GM23248 (cell line): ENCODE measurements at regions not wholly inside any gene's neighbourhood (a gene's known extent, or its start where the extent isn't known, plus 50 kb on each side); places are given as distances from the start of the nearest gene placed in this dataset.

ENCODE experiments used
- DNase-seq: peaks from one replicate; pipeline ENCODE4 v3.0.0-alpha.2; 2015
- H2AFZ ChIP-seq: fragments of 200-600 bp; sonication (generic); 2 replicates; pipeline ENCODE4 v1.6.1; 2016; ENCODE audit warnings: antibody characterized with exemption
- H3F3A ChIP-seq: fragments of 200-600 bp; sonication (generic); 2 replicates; pipeline ENCODE4 v1.6.1; 2016; ENCODE audit warnings: mild to moderate bottlenecking, antibody characterized with exemption, mixed run types; ENCODE audit not compliant: insufficient read depth
- H3K27ac ChIP-seq: fragments of 200-600 bp; sonication (generic); 2 replicates; pipeline ENCODE4 v1.5.1; 2016; ENCODE audit warnings: mild to moderate bottlenecking
- H3K27me3 ChIP-seq: fragments of 200-600 bp; sonication (generic); replicated peaks from 2 replicates; pipeline ENCODE4 v1.6.1; 2016; ENCODE audit warnings: mild to moderate bottlenecking; ENCODE audit not compliant: insufficient read depth
- H3K36me3 ChIP-seq: fragments of 200-600 bp; sonication (generic); 2 replicates; pipeline ENCODE4 v1.6.1; 2016; ENCODE audit warnings: low read depth, mild to moderate bottlenecking
- H3K4me1 ChIP-seq: fragments of 200-600 bp; sonication (generic); 2 replicates; pipeline ENCODE4 v1.6.1; 2016; ENCODE audit warnings: mild to moderate bottlenecking; ENCODE audit not compliant: insufficient read depth
- H3K4me2 ChIP-seq: fragments of 200-600 bp; sonication (generic); one replicate; pipeline ENCODE4 v1.6.1; 2016; ENCODE audit warnings: mild to moderate bottlenecking; ENCODE audit not compliant: unreplicated experiment
- H3K4me3 ChIP-seq: fragments of 200-600 bp; sonication (generic); 2 replicates; pipeline ENCODE4 v1.5.1; 2016; ENCODE audit warnings: mild to moderate bottlenecking
- H3K79me2 ChIP-seq: fragments of 200-600 bp; sonication (generic); 2 replicates; pipeline ENCODE4 v1.6.1; 2016; ENCODE audit warnings: mild to moderate bottlenecking; ENCODE audit not compliant: insufficient read depth
- H3K9ac ChIP-seq: fragments of 200-600 bp; sonication (generic); 2 replicates; pipeline ENCODE4 v1.6.1; 2016; ENCODE audit warnings: mild to moderate bottlenecking
- H3K9me2 ChIP-seq: fragments of 200-600 bp; sonication (generic); 2 replicates; pipeline ENCODE4 v1.6.1; 2016; ENCODE audit warnings: mixed run types, mild to moderate bottlenecking, moderate library complexity; ENCODE audit not compliant: insufficient read depth
- H3K9me3 ChIP-seq: fragments of 200-600 bp; sonication (generic); one replicate; pipeline ENCODE4 v1.6.1; 2017; ENCODE audit warnings: low read depth
- H4K20me1 ChIP-seq: fragments of 200-600 bp; sonication (generic); 2 replicates; pipeline ENCODE4 v1.6.0; 2016; ENCODE audit not compliant: insufficient read depth
- EZH2 ChIP-seq: fragments of 200-600 bp; sonication (generic); IDR thresholded peaks from 2 replicates; pipeline ENCODE4 v1.6.1; 2018; ENCODE audit warnings: antibody characterized with exemption, mild to moderate bottlenecking; ENCODE audit not compliant: insufficient read depth, poor library complexity, severe bottlenecking
- EZH2phosphoT487 ChIP-seq: fragments of 200-600 bp; sonication (generic); IDR thresholded peaks from 2 replicates; pipeline ENCODE4 v1.6.1; 2018; ENCODE audit warnings: antibody characterized with exemption, moderate library complexity, mild to moderate bottlenecking, low read depth; ENCODE audit not compliant: insufficient read depth
- WGBS, 2 experiments: methylation state at CpG; one replicate each; pipeline ENCODE4 v1.1.6; 2015 to 2017; ENCODE audit warnings: low lambda C conversion rate in 2 of 2, low coverage in 1 of 2; ENCODE audit errors: missing lambda C conversion rate in 2 of 2; 5-methylcytosine and 5-hydroxymethylcytosine counted together
- in situ Hi-C: fragments of 300-500 bp; cut with MboI; formaldehyde crosslinking; loops from 2 replicates; pipeline ENCODE4 v1.15.0; 2020

DNA sequence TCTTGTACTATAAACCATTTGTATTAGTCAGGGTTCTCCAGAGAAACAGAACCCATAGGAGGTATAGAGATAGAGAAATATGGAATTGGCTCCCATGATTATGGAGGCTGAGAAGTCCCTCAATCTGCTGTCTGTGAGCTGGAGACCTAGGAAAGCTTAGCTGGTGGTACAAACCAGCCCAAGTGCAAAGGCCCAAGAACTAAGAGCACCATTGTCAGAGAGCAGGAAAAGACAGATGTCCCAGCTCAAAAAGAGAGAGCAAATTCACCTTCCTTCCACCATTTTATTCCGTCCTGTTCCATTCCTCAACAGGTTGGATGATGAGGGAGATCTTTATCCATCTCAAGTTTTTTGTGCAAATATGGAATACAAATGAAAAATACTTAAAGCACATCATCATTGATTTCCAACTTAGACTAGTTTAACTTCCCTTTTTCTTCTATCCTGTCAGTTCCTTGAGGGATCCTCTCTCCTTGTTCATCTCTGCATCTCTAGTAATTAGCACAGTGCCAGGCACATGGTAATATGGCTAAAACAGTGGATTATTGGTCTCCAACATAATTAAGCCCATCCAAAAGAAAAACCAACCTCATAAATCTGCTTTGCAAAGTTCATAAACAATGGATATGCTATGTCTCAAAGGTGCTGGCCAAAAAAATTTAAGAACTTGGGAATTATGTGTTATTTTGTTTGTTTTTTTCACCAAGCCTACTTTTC lies 83.1 kb upstream of the PIK3CG start:
- no peak for DNase-seq
- Histone ChIP-seq H3K79me2 (no peaks in the 10 kb centered on the region), H3K4me3 (no peak overlapping the region), H3K36me3 (no peaks in the 10 kb centered on the region), H3K9me2 (no peaks in the 10 kb centered on the region), H3K4me2 (no peak overlapping the region), H3K27ac (no peak overlapping the region), H3K9me3 (no peaks in the 10 kb centered on the region), H3K9ac (no peak overlapping the region), H2AFZ (no peak overlapping the region), H3F3A (0 out of 2 replicates have a peak, but pooled peaks cover 9% of the 10 kb centered on the region), H3K27me3 (no peaks in the 10 kb centered on the region), H3K4me1 (peaks cover 28% of the 10 kb centered on the region), H4K20me1 (no peaks in the 10 kb centered on the region)
- 28 to 50% methylated on average over 1 of the region's 1 CpG for WGBS, 2 experiments
- in situ Hi-C loops, result no loop called here
- TF ChIP-seq EZH2, result no peak
- TF ChIP-seq EZH2phosphoT487, result no peak

DNA sequence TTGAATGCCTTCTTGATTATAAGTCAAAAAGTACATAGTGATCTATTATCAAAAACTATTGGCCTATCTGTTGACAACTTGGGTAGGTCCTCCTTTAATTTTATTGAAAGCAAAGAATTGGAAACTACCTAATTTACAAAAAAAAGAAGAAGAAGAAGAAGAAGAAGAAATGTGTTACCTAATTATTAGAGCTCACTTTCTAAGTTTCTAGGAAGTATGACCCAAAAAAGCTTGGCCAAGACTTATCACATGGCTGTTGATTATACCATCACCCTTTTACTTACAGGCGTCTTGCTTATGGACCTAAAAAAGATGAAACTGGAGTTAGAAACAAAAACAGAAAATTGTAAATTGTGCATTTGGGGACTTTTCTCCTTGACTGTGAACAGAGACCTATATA lies 81.8 kb upstream of the PIK3CG start:
- Histone ChIP-seq H3K27ac (no peak overlapping the region), H3K36me3 (no peaks in the 10 kb centered on the region), H3K9me2 (no peaks in the 10 kb centered on the region), H3K79me2 (no peaks in the 10 kb centered on the region), H3K9ac (no peak overlapping the region), H3K4me2 (no peak overlapping the region), H4K20me1 (no peaks in the 10 kb centered on the region), H3F3A (0 out of 2 replicates have a peak, but pooled peaks cover 9% of the 10 kb centered on the region), H3K4me3 (no peak overlapping the region), H3K4me1 (peaks cover 27% of the 10 kb centered on the region), H2AFZ (no peak overlapping the region), H3K9me3 (no peaks in the 10 kb centered on the region), H3K27me3 (no peaks in the 10 kb centered on the region)
- WGBS, 2 experiments, result 88 to 100% methylated on average over 1 of the region's 1 CpG
- TF ChIP-seq EZH2 (no peak), EZH2phosphoT487 (no peak)
- DNase-seq, result no peak
- in situ Hi-C loops, result no loop called here

DNA sequence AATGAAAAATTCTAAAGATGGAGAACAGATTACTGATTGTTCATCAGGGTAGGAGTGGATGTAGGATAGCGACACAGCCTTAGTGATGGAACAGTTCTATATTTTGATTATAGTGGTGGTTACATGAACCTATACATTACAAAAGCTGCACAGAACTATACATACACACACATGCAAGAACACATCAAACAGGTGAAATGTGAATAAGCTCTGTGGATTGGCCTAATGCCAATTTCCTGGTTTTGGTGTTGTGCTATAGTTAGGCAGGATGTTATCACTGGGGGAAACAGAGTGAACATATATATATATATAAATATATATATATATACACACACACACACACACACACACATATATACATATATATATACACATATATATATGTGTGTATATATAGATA lies 76.4 kb upstream of the PIK3CG start:
- no peak for TF ChIP-seq EZH2phosphoT487
- TF ChIP-seq EZH2, result no peak
- Histone ChIP-seq H3K27me3 (no peaks in the 10 kb centered on the region), H3K9ac (no peak overlapping the region), H3K4me3 (no peak overlapping the region), H3K36me3 (no peaks in the 10 kb centered on the region), H3K9me3 (no peaks in the 10 kb centered on the region), H3K79me2 (no peaks in the 10 kb centered on the region), H3K9me2 (no peaks in the 10 kb centered on the region), H2AFZ (no peak overlapping the region), H3K27ac (no peak overlapping the region), H3F3A (no peaks in the 10 kb centered on the region), H4K20me1 (no peaks in the 10 kb centered on the region), H3K4me1 (no peaks in the 10 kb centered on the region), H3K4me2 (no peak overlapping the region)
- no peak for DNase-seq
- 95% methylated on average over 1 of the region's 1 CpG for WGBS, 2 experiments
- in situ Hi-C loops, result no loop called here

DNA sequence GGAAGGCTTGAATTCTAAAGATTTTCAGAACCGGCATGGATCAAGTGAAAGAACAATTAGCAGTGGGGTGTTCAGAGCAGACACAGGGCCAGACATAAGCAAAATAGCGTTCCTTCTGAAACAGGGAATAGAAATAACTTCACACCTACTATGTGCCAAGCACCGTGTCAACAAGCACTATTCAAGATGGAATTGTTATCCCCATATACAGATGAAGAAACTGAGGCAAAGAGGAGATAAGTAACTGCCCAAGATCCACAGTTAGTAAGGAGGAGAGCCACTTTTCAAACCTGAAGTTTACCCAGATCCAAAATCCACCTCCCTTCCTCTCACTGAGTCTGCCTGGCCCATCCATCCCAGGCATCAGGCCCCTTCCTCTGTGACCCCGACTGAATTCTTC lies 73.6 kb upstream of the PIK3CG start:
- in situ Hi-C loops, result loop anchor here (10.0 kb wide), 1 partner anchor 353 kb away; no protein-coding TSS in a partner anchor
- H3K4me2 ChIP-seq, result no peak overlapping the region
- H3F3A ChIP-seq, result no peaks in the 10 kb centered on the region
- H3K36me3 ChIP-seq, result no peaks in the 10 kb centered on the region
- no peak for DNase-seq
- H3K79me2 ChIP-seq, result no peaks in the 10 kb centered on the region
- H4K20me1 ChIP-seq, result no peaks in the 10 kb centered on the region
- no peak overlapping the region for H3K27ac ChIP-seq
- TF ChIP-seq EZH2, result no peak
- no peak for TF ChIP-seq EZH2phosphoT487
- no peaks in the 10 kb centered on the region for H3K27me3 ChIP-seq
- no peak overlapping the region for H2AFZ ChIP-seq
- no peak overlapping the region for H3K9ac ChIP-seq
- H3K9me2 ChIP-seq, result no peaks in the 10 kb centered on the region
- 82 to 89% methylated on average over 4 of the region's 4 CpGs for WGBS, 2 experiments
- H3K4me3 ChIP-seq, result no peak overlapping the region
- no peaks in the 10 kb centered on the region for H3K4me1 ChIP-seq
- H3K9me3 ChIP-seq, result no peaks in the 10 kb centered on the region
